K562 (cell line): ENCODE measurements at regions not wholly inside any gene's neighbourhood (a gene's known extent, or its start where the extent isn't known, plus 50 kb on each side); places are given as distances from the start of the nearest gene placed in this dataset.

ENCODE experiments used
- ATAC-seq: fragments of 200-7000 bp; cut with Tn5 transposase; 3 replicates; pipeline ENCODE4 v1.9.1; 2020; ENCODE audit warnings: moderate library complexity
- BruUV-seq: library from RNA; stranded (reverse); fragments of 400-500 nt; replicated peaks from 2 replicates; lab custom pipeline; 2021; lab: Mats Ljungman, UMichigan
- CTCF ChIA-PET: fragments of 300-600 bp; formaldehyde crosslinking; extraction: SDS; loops from one replicate; lab custom pipeline; 2021; ENCODE audit warnings: low intra/inter-chr PET ratio; lab: Yijun Ruan, JAX
- POLR2A ChIA-PET: fragments of 300-600, 350-650 bp; sonication (Branson Sonifier 250); formaldehyde crosslinking; extraction: SDS; loops from one replicate; lab custom pipeline; 2021; ENCODE audit warnings: antibody characterized with exemption, inconsistent platforms; lab: Yijun Ruan, JAX
- DNase-seq, 4 experiments: peaks; one replicate each; pipeline versions ENCODE4 v3.0.0 to v3.0.0-alpha.2; 2011 to 2018; ENCODE audit warnings: low spot score in 3 of 4, mixed read lengths in 3 of 4; ENCODE audit errors: extremely low read depth in 1 of 4
- FAIRE-seq: peaks from 2 replicates; lab custom pipeline; 2011; peaks lifted over from hg19 to GRCh38; lab: Jason Lieb, UNC
- H2AFZ ChIP-seq: 2 replicates; pipeline ENCODE4 v1.6.0; 2011; ENCODE audit warnings: low read depth, low read length, control low read depth, inconsistent platforms
- H3K27ac ChIP-seq: fragments of 200-600 bp; 3 replicates; pipeline ENCODE4 v1.8.0; 2011; ENCODE audit warnings: low read depth, mild to moderate bottlenecking, control low read depth, inconsistent platforms, low read length, moderate library complexity, mixed read lengths; ENCODE audit errors: extremely low read depth
- H3K27me3 ChIP-seq, 2 experiments: fragments of 300-600 bp in 1 of 2; 2 replicates in 1 of 2; 3 replicates in 1 of 2; pipeline versions ENCODE4 v1.6.0 to v1.8.0; 2011; ENCODE audit warnings: inconsistent platforms in 2 of 2, low read length in 2 of 2, mild to moderate bottlenecking in 1 of 2, mixed read lengths in 1 of 2, moderate library complexity in 1 of 2; ENCODE audit not compliant: control insufficient read depth in 2 of 2, insufficient read depth in 2 of 2
- H3K36me3 ChIP-seq: fragments of 300-600 bp; 3 replicates; pipeline ENCODE4 v1.8.0; 2011; ENCODE audit warnings: mild to moderate bottlenecking, low read length, inconsistent platforms; ENCODE audit not compliant: control insufficient read depth, insufficient read depth
- H3K4me1 ChIP-seq, 2 experiments: fragments of 200-600 bp in 1 of 2; replicated peaks in 1 of 2; 2 replicates in 1 of 2; 3 replicates in 1 of 2; pipeline versions ENCODE4 v1.5.1 to v1.8.0; 2011; ENCODE audit warnings: inconsistent platforms in 2 of 2, low read length in 2 of 2, mild to moderate bottlenecking in 1 of 2, mixed read lengths in 1 of 2, moderate library complexity in 1 of 2; ENCODE audit not compliant: control insufficient read depth in 2 of 2, insufficient read depth in 2 of 2
- H3K4me2 ChIP-seq: 2 replicates; pipeline ENCODE4 v1.6.1; 2011; ENCODE audit warnings: low read length, control low read depth, inconsistent platforms, mixed read lengths; ENCODE audit not compliant: insufficient read depth
- H3K4me3 ChIP-seq: fragments of 200-600 bp; sonication (generic), shearing (Covaris generic); 2 replicates; pipeline ENCODE4 v1.5.1; 2016; ENCODE audit warnings: control low read depth, inconsistent platforms
- H3K79me2 ChIP-seq: fragments of 200-600 bp; 3 replicates; pipeline ENCODE4 v1.8.0; 2011; ENCODE audit warnings: low read length, inconsistent platforms; ENCODE audit not compliant: control insufficient read depth, insufficient read depth
- H3K9ac ChIP-seq, 2 experiments: 2 replicates each; pipeline versions ENCODE4 v1.6.0 to v1.6.1; 2011; ENCODE audit warnings: low read depth in 2 of 2, low read length in 2 of 2, control low read depth in 1 of 2, inconsistent platforms in 1 of 2, mild to moderate bottlenecking in 1 of 2, mixed read lengths in 1 of 2; ENCODE audit not compliant: insufficient read depth in 1 of 2
- H3K9me1 ChIP-seq: one replicate; pipeline ENCODE4 v1.6.0; 2011; ENCODE audit warnings: inconsistent platforms, mild to moderate bottlenecking, low read length, moderate library complexity; ENCODE audit not compliant: control insufficient read depth, insufficient read depth
- H3K9me3 ChIP-seq: replicated peaks from 2 replicates; pipeline ENCODE4 v1.5.1; 2011; ENCODE audit warnings: low read depth, low read length, inconsistent platforms; ENCODE audit not compliant: control insufficient read depth, insufficient read depth
- H4K20me1 ChIP-seq: replicated peaks from 2 replicates; pipeline ENCODE4 v1.6.1; 2011; ENCODE audit warnings: low read length, inconsistent platforms, mixed read lengths; ENCODE audit not compliant: control insufficient read depth, insufficient read depth
- ATF1 ChIP-seq, 2 experiments: fragments of 450-650 bp in 1 of 2; IDR thresholded peaks; 2 replicates each; pipeline ENCODE4 v1.6.1; 2016; ENCODE audit warnings: missing compliant biosample characterization in 1 of 2, missing genetic modification characterization in 1 of 2
- CBX2 ChIP-seq: fragments of 200-600 bp; sonication (generic); IDR thresholded peaks from one replicate; pipeline ENCODE4 v1.6.1; 2012; ENCODE audit warnings: mild to moderate bottlenecking, low read length, inconsistent platforms; ENCODE audit not compliant: insufficient read depth, poor library complexity, severe bottlenecking
- CREM ChIP-seq: IDR thresholded peaks from 2 replicates; pipeline ENCODE4 v1.6.1; 2014; ENCODE audit warnings: antibody characterized with exemption, low read depth
- CXXC5 ChIP-seq: fragments of 250-450 bp; sonication (Bioruptor Pico); IDR thresholded peaks from 2 replicates; pipeline ENCODE4 v1.8.0; 2022; ENCODE audit warnings: inconsistent platforms, mild to moderate bottlenecking, moderate library complexity
- GABPA ChIP-seq: fragments of 200-800 bp; sonication (Bioruptor generic); conservative IDR thresholded peaks from 2 replicates; pipeline ENCODE4 v1.6.1; 2016; ENCODE audit warnings: low read depth, missing genetic modification characterization, missing compliant biosample characterization
- LEF1 ChIP-seq: fragments of 450-650 bp; IDR thresholded peaks from 2 replicates; pipeline ENCODE4 v1.6.1; 2016; ENCODE audit warnings: mild to moderate bottlenecking
- MED1 ChIP-seq: sonication (generic); formaldehyde crosslinking; IDR thresholded peaks from 2 replicates; pipeline ENCODE4 v1.8.1; 2023; ENCODE audit warnings: missing genetic modification reagents, borderline replicate concordance
- SMARCE1 ChIP-seq: fragments of 450-650 bp; IDR thresholded peaks from 2 replicates; pipeline ENCODE4 v1.7.1; 2016; ENCODE audit warnings: mild to moderate bottlenecking
- SPI1 ChIP-seq: IDR thresholded peaks from 2 replicates; pipeline ENCODE4 v1.6.1; 2011; ENCODE audit warnings: low read depth, low read length, control low read depth, borderline replicate concordance
- TEAD4 ChIP-seq, 2 experiments: sonication (generic) in 1 of 2; formaldehyde crosslinking in 1 of 2; IDR thresholded peaks; 2 replicates each; pipeline versions ENCODE4 v1.6.1 to v1.8.0; 2012 to 2022; ENCODE audit warnings: borderline replicate concordance in 1 of 2, inconsistent platforms in 1 of 2, low read length in 1 of 2, mild to moderate bottlenecking in 1 of 2, missing genetic modification reagents in 1 of 2
- ZNF324 ChIP-seq: fragments of 250-450 bp; sonication (Bioruptor Pico); IDR thresholded peaks from 2 replicates; pipeline ENCODE4 v1.4.0; 2020; ENCODE audit warnings: mild to moderate bottlenecking
- ZNF589 ChIP-seq: fragments of 200-800 bp; sonication (Bioruptor generic); IDR thresholded peaks from 2 replicates; pipeline ENCODE4 v1.6.1; 2016; ENCODE audit warnings: low read depth, missing genetic modification characterization, missing compliant biosample characterization
- WGBS: fragments of 100-300 bp; shearing (Covaris generic); methylation state at CpG from one replicate; pipeline ENCODE4 v1.1.6; 2016; ENCODE audit warnings: low coverage, mixed read lengths; ENCODE audit not compliant: insufficient coverage; ENCODE audit errors: missing lambda C conversion rate; 5-methylcytosine and 5-hydroxymethylcytosine counted together
- in situ Hi-C: fragments of 300-500 bp; cut with MboI; formaldehyde crosslinking; loops from 4 replicates; pipeline ENCODE4 v1.15.0; 2018; ENCODE audit warnings: inconsistent platforms, mixed read lengths
- intact Hi-C: fragments of 100-400 bp; cut with micrococcal nuclease; formaldehyde crosslinking; loops from 2 replicates; pipeline ENCODE4 v1.14.2; 2022
- TF ChIP-seq, protein P1 (sequence below): fragments of 450-650 bp; IDR thresholded peaks from 2 replicates; pipeline ENCODE4 v1.6.1; 2017; ENCODE audit warnings: antibody characterized with exemption, mild to moderate bottlenecking
- TF ChIP-seq, protein P2 (sequence below): fragments of 250-450 bp; sonication (Bioruptor Pico); IDR thresholded peaks from 2 replicates; pipeline ENCODE4 v1.6.1; 2021; ENCODE audit warnings: mild to moderate bottlenecking
- TF ChIP-seq, protein P3 (sequence below), 2 experiments: IDR thresholded peaks in 1 of 2; conservative IDR thresholded peaks in 1 of 2; 2 replicates each; pipeline ENCODE4 v1.6.1; 2016; ENCODE audit warnings: low read depth in 2 of 2, mild to moderate bottlenecking in 1 of 2, missing compliant biosample characterization in 1 of 2, missing genetic modification characterization in 1 of 2, moderate library complexity in 1 of 2

DNA sequence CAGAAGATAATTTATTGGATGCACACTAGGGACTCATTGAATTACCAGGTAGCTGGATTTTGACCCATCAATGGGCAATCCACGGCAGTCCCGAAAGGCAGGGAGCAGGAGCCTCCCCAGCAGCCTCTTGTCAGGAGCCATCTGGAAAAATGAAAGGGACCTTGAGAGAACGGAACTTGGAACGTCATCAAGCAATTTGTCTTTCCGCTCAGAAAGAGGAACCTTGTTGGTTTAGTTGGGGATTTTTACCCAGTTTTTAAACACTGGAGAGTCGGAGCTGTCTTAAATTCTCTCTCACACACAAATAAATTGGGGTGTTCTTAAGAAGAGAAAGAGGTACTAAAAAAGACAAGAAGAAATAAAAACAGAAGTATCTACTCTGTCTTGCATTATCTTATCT is 1351.7 kb upstream of the TMEM132C start:
- CTCF ChIA-PET, result no interaction called here
- H3K4me2 ChIP-seq, result peak overlapping the region; percentile 37
- in situ Hi-C loops, result no loop called here
- 3% methylated on average over 6 of the region's 6 CpGs for WGBS
- no peaks in the 10 kb centered on the region for H4K20me1 ChIP-seq
- peaks cover 5 to 27% of the 10 kb centered on the region in 2 experiments; a peak in 4 of 5 replicates for H3K4me1 ChIP-seq
- peak in 2 of 4 experiments; percentile 23 to 58 for DNase-seq
- intact Hi-C loops, result no loop called here
- H3K9ac ChIP-seq, result peak overlapping the region; percentile 8 to 49; a peak in 2 of 4 replicates
- H3K79me2 ChIP-seq, result no peaks in the 10 kb centered on the region
- no TSS peak for BruUV-seq
- H3K9me3 ChIP-seq, result no peaks in the 10 kb centered on the region
- no peak overlapping the region for H3K4me3 ChIP-seq
- peak; percentile 68 for ATAC-seq
- H3K27me3 ChIP-seq, result no peaks in the 10 kb centered on the region
- peak overlapping the region; percentile 49; the same call in 1 of the 3 replicates for H3K27ac ChIP-seq
- POLR2A ChIA-PET, result no interaction called here
- H3K36me3 ChIP-seq, result no peaks in the 10 kb centered on the region
- peak overlapping the region; percentile 71 for H2AFZ ChIP-seq
- no peaks in the 10 kb centered on the region for H3K9me1 ChIP-seq
- FAIRE-seq, result peak; percentile 81
- TF ChIP-seq CXXC5, result peak; percentile 35; the same call in 1 of the 2 replicates
- no peak for TF ChIP-seq MED1
- TF ChIP-seq LEF1, result 0 out of 2 replicates have a peak, but pooled peaks have one; percentile 15
- TF ChIP-seq, protein P1, sequence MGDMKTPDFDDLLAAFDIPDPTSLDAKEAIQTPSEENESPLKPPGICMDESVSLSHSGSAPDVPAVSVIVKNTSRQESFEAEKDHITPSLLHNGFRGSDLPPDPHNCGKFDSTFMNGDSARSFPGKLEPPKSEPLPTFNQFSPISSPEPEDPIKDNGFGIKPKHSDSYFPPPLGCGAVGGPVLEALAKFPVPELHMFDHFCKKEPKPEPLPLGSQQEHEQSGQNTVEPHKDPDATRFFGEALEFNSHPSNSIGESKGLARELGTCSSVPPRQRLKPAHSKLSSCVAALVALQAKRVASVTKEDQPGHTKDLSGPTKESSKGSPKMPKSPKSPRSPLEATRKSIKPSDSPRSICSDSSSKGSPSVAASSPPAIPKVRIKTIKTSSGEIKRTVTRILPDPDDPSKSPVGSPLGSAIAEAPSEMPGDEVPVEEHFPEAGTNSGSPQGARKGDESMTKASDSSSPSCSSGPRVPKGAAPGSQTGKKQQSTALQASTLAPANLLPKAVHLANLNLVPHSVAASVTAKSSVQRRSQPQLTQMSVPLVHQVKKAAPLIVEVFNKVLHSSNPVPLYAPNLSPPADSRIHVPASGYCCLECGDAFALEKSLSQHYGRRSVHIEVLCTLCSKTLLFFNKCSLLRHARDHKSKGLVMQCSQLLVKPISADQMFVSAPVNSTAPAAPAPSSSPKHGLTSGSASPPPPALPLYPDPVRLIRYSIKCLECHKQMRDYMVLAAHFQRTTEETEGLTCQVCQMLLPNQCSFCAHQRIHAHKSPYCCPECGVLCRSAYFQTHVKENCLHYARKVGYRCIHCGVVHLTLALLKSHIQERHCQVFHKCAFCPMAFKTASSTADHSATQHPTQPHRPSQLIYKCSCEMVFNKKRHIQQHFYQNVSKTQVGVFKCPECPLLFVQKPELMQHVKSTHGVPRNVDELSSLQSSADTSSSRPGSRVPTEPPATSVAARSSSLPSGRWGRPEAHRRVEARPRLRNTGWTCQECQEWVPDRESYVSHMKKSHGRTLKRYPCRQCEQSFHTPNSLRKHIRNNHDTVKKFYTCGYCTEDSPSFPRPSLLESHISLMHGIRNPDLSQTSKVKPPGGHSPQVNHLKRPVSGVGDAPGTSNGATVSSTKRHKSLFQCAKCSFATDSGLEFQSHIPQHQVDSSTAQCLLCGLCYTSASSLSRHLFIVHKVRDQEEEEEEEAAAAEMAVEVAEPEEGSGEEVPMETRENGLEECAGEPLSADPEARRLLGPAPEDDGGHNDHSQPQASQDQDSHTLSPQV, result 0 out of 2 replicates have a peak, but pooled peaks have one; percentile 31
- TF ChIP-seq ATF1 (CRISPR knock-in tag; IDR thresholded peaks at IDR 0.05), result no peak
- TF ChIP-seq ATF1 (tag; IDR thresholded peaks at IDR 0.05), result peak; percentile 67
- TF ChIP-seq GABPA (tag), result peak; percentile 59
- TF ChIP-seq TEAD4 (IDR thresholded peaks at IDR 0.05; ENCODE audit: low read length), result peak; percentile 23; the same call in 1 of the 2 replicates
- TF ChIP-seq TEAD4 (CRISPR knock-in tag; IDR thresholded peaks at IDR 0.05; ENCODE audit: borderline replicate concordance), result no peak
- TF ChIP-seq, protein P2, sequence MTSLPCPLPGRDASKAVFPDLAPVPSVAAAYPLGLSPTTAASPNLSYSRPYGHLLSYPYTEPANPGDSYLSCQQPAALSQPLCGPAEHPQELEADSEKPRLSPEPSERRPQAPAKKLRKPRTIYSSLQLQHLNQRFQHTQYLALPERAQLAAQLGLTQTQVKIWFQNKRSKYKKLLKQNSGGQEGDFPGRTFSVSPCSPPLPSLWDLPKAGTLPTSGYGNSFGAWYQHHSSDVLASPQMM (CRISPR knock-in tag), result no peak
- TF ChIP-seq, protein P3, sequence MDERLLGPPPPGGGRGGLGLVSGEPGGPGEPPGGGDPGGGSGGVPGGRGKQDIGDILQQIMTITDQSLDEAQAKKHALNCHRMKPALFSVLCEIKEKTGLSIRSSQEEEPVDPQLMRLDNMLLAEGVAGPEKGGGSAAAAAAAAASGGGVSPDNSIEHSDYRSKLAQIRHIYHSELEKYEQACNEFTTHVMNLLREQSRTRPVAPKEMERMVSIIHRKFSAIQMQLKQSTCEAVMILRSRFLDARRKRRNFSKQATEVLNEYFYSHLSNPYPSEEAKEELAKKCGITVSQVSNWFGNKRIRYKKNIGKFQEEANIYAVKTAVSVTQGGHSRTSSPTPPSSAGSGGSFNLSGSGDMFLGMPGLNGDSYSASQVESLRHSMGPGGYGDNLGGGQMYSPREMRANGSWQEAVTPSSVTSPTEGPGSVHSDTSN (CRISPR knock-in tag; IDR thresholded peaks at IDR 0.05; ENCODE audit: low read depth), result no peak
- TF ChIP-seq, protein P3 (tag; conservative IDR thresholded peaks at IDR 0.05; ENCODE audit: low read depth), result peak; percentile 69; the same call in 1 of the 2 replicates
- TF ChIP-seq SPI1, result peak; percentile 67; the same call in 1 of the 2 replicates
- TF ChIP-seq ZNF589, result peak; percentile 73; the same call in 1 of the 2 replicates
- peak; percentile 79 for TF ChIP-seq CREM
- 0 out of 2 replicates have a peak, but pooled peaks have one; percentile 19 for TF ChIP-seq SMARCE1
- TF ChIP-seq CBX2, result no peak
- no peak for TF ChIP-seq ZNF324 (CRISPR knock-in tag)
